ENCODE measurements at regions not wholly inside any gene's neighbourhood (a gene's known extent, or its start where the extent isn't known, plus 50 kb on each side); places are given as distances from the start of the nearest gene placed in this dataset.

- no peak for TF ChIP-seq CTCF (IDR thresholded peaks at IDR 0.05; ENCODE audit: insufficient read depth, low read length)
- DNase-seq (ENCODE audit: low read depth): no peak
- H3K4me3 ChIP-seq (ENCODE audit: low read depth, low read length): no peak overlapping the region
These were observed 58.3 kb upstream of the DLK1 start for GRCh38 chr14:100668352-100668751.

GRCh38 chr14:100669011-100669412, 57.7 kb upstream of the DLK1 start:
- H3K4me3 ChIP-seq (ENCODE audit: low read depth, low read length): no peak overlapping the region
- DNase-seq (ENCODE audit: low read depth): no peak
- no peak for TF ChIP-seq CTCF (IDR thresholded peaks at IDR 0.05; ENCODE audit: insufficient read depth, low read length)

- TF ChIP-seq CTCF (IDR thresholded peaks at IDR 0.05; ENCODE audit: insufficient read depth, low read length): no peak
- no peak for DNase-seq (ENCODE audit: low read depth)
- no peak overlapping the region for H3K4me3 ChIP-seq (ENCODE audit: low read depth, low read length)
These were observed 57.2 kb upstream of the DLK1 start for GRCh38 chr14:100669468-100669867.

- no peak for TF ChIP-seq CTCF (IDR thresholded peaks at IDR 0.05; ENCODE audit: insufficient read depth, low read length)
- DNase-seq (ENCODE audit: low read depth): no peak
- no peak overlapping the region for H3K4me3 ChIP-seq (ENCODE audit: low read depth, low read length)
These were observed 56.5 kb upstream of the DLK1 start for GRCh38 chr14:100670017-100670752.

GRCh38 chr14:100670753-100671049, 56.0 kb upstream of the DLK1 start:
- TF ChIP-seq CTCF (IDR thresholded peaks at IDR 0.05; ENCODE audit: insufficient read depth, low read length): no peak
- no peak for DNase-seq (ENCODE audit: low read depth)
- H3K4me3 ChIP-seq (ENCODE audit: low read depth, low read length): no peak overlapping the region

- no peak overlapping the region for H3K4me3 ChIP-seq (ENCODE audit: low read depth, low read length)
- no peak for TF ChIP-seq CTCF (IDR thresholded peaks at IDR 0.05; ENCODE audit: insufficient read depth, low read length)
- DNase-seq (ENCODE audit: low read depth): no peak
These were observed 55.2 kb upstream of the DLK1 start for GRCh38 chr14:100671386-100671901.

- DNase-seq (ENCODE audit: low read depth): no peak
- TF ChIP-seq CTCF (IDR thresholded peaks at IDR 0.05; ENCODE audit: insufficient read depth, low read length): no peak
- no peak overlapping the region for H3K4me3 ChIP-seq (ENCODE audit: low read depth, low read length)
These were observed 54.8 kb upstream of the DLK1 start for GRCh38 chr14:100671906-100672305.

Measured in fibroblast of the aortic adventitia (primary cell).